ENCODE measurements at regions not wholly inside any gene's neighbourhood (a gene's known extent, or its start where the extent isn't known, plus 50 kb on each side); places are given as distances from the start of the nearest gene placed in this dataset.

DNA sequence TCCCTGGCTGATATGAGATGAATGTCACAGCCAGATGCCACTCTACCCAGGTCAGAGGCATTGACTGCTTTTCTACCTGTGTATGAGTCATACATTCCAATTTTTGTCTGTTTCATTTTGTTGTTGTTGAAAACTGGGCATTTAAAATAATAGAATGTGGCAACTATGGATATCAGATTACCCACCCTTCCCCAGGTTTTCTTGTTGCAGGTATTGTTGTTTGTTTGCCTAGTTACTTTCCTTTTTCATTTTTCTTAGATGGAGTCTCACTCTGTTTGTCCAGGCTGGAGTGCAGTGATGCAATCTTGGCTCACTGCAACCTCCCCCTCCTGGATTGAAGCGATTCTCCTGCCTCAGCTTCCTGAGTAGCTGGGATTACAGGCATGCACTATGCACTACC, 70.2 kb downstream of the LRRC30 start (continued):
- TF ChIP-seq, protein P1, sequence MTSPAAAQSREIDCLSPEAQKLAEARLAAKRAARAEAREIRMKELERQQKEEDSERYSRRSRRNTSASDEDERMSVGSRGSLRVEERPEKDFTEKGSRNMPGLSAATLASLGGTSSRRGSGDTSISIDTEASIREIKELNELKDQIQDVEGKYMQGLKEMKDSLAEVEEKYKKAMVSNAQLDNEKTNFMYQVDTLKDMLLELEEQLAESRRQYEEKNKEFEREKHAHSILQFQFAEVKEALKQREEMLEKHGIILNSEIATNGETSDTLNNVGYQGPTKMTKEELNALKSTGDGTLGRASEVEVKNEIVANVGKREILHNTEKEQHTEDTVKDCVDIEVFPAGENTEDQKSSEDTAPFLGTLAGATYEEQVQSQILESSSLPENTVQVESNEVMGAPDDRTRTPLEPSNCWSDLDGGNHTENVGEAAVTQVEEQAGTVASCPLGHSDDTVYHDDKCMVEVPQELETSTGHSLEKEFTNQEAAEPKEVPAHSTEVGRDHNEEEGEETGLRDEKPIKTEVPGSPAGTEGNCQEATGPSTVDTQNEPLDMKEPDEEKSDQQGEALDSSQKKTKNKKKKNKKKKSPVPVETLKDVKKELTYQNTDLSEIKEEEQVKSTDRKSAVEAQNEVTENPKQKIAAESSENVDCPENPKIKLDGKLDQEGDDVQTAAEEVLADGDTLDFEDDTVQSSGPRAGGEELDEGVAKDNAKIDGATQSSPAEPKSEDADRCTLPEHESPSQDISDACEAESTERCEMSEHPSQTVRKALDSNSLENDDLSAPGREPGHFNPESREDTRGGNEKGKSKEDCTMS (CRISPR knock-in tag; conservative IDR thresholded peaks at IDR 0.05), result no peak
- TF ChIP-seq ZNF629 (CRISPR knock-in tag; conservative IDR thresholded peaks at IDR 0.05) (no peak), SAFB2 (CRISPR knock-in tag; IDR thresholded peaks at IDR 0.05; ENCODE audit: borderline replicate concordance, low read depth) (no peak), ATF3 (CRISPR knock-in tag; IDR thresholded peaks at IDR 0.05) (peak; percentile 61; the same call in 1 of the 2 replicates), MYPOP (CRISPR knock-in tag; IDR thresholded peaks at IDR 0.05) (no peak), USF2 (IDR thresholded peaks at IDR 0.05; ENCODE audit: low read depth, low read length) (no peak), USF2 (CRISPR knock-in tag; IDR thresholded peaks at IDR 0.05; ENCODE audit: borderline replicate concordance) (no peak), ZKSCAN5 (CRISPR knock-in tag; IDR thresholded peaks at IDR 0.05) (no peak), FOXM1 (CRISPR knock-in tag; IDR thresholded peaks at IDR 0.05) (no peak), FOXA1 (IDR thresholded peaks at IDR 0.05) (no peak), FOXA1 (CRISPR knock-in tag; IDR thresholded peaks at IDR 0.05) (no peak), ZNF703 (CRISPR knock-in tag; IDR thresholded peaks at IDR 0.05; ENCODE audit: borderline replicate concordance) (no peak), KAT8 (CRISPR knock-in tag; IDR thresholded peaks at IDR 0.05) (no peak), ZNF350 (CRISPR knock-in tag; IDR thresholded peaks at IDR 0.05; ENCODE audit: borderline replicate concordance, low read depth) (no peak), ZNF235 (CRISPR knock-in tag; IDR thresholded peaks at IDR 0.05; ENCODE audit: borderline replicate concordance) (no peak), NFIC (IDR thresholded peaks at IDR 0.05; ENCODE audit: low read length) (no peak), FOSL2 (CRISPR knock-in tag; IDR thresholded peaks at IDR 0.05) (peak; percentile 70), ZNF792 (CRISPR knock-in tag; IDR thresholded peaks at IDR 0.05) (no peak), ZNF597 (CRISPR knock-in tag; IDR thresholded peaks at IDR 0.05) (no peak), CBFB (CRISPR knock-in tag; IDR thresholded peaks at IDR 0.05) (no peak), PCBP1 (IDR thresholded peaks at IDR 0.05; ENCODE audit: borderline replicate concordance, low read depth, low read length) (no peak), ZNF17 (CRISPR knock-in tag; IDR thresholded peaks at IDR 0.05) (no peak), HDAC2 (CRISPR knock-in tag; IDR thresholded peaks at IDR 0.05) (no peak), TEAD2 (CRISPR knock-in tag; IDR thresholded peaks at IDR 0.05) (no peak), RORA (CRISPR knock-in tag; IDR thresholded peaks at IDR 0.05) (no peak), ISX (CRISPR knock-in tag; conservative IDR thresholded peaks at IDR 0.05) (no peak), ZNF552 (CRISPR knock-in tag; IDR thresholded peaks at IDR 0.05; ENCODE audit: borderline replicate concordance) (no peak), NFE2 (CRISPR knock-in tag; IDR thresholded peaks at IDR 0.05) (no peak)
